CD14-positive monocyte (primary cell): ENCODE measurements at regions not wholly inside any gene's neighbourhood (a gene's known extent, or its start where the extent isn't known, plus 50 kb on each side); places are given as distances from the start of the nearest gene placed in this dataset.

Experiments
- DNase-seq, 3 donors: peaks; one replicate each; pipeline ENCODE4 v3.0.0-alpha.2; 2011 to 2022
- H2AFZ ChIP-seq: 2 replicates; pipeline ENCODE4 v1.6.0; 2012; ENCODE audit warnings: mild to moderate bottlenecking, low read depth, low read length, inconsistent platforms; ENCODE audit not compliant: insufficient read depth, poor library complexity, severe bottlenecking
- H3K27ac ChIP-seq, 2 donors: 1 replicate in 1 of 2; 2 replicates in 1 of 2; pipeline ENCODE4 v1.5.1; 2012 to 2013; ENCODE audit warnings: low read length in 2 of 2, control low read depth in 1 of 2, inconsistent platforms in 1 of 2, low read depth in 1 of 2, mild to moderate bottlenecking in 1 of 2
- H3K27me3 ChIP-seq, 2 donors: one replicate each; pipeline versions ENCODE4 v1.6.0 to v1.6.1; 2011 to 2013; ENCODE audit warnings: low read length in 2 of 2; ENCODE audit not compliant: control insufficient read depth in 2 of 2, insufficient read depth in 2 of 2
- H3K36me3 ChIP-seq, 2 donors: replicated peaks in 1 of 2; 1 replicate in 1 of 2; 2 replicates in 1 of 2; pipeline versions ENCODE4 v1.5.1 to v1.6.1; 2012 to 2013; ENCODE audit warnings: low read length in 2 of 2, control low read depth in 1 of 2, inconsistent platforms in 1 of 2, mild to moderate bottlenecking in 1 of 2; ENCODE audit not compliant: insufficient read depth in 2 of 2, control insufficient read depth in 1 of 2
- H3K4me1 ChIP-seq, 2 donors: 1 replicate in 1 of 2; 2 replicates in 1 of 2; pipeline versions ENCODE4 v1.5.1 to v1.6.1; 2012 to 2013; ENCODE audit warnings: low read length in 2 of 2, control low read depth in 1 of 2, inconsistent platforms in 1 of 2, mild to moderate bottlenecking in 1 of 2, moderate library complexity in 1 of 2; ENCODE audit not compliant: insufficient read depth in 2 of 2, control insufficient read depth in 1 of 2
- H3K4me2 ChIP-seq: replicated peaks from 2 replicates; pipeline ENCODE3; 2012; ENCODE audit warnings: low read length, moderate library complexity, mild to moderate bottlenecking; ENCODE audit not compliant: poor library complexity, severe bottlenecking; ENCODE audit errors: extremely low read depth
- H3K4me3 ChIP-seq, 3 experiments: fragments of 200-600 bp in 1 of 3; sonication (generic) in 1 of 3; replicated peaks in 1 of 3; 1 replicate in 2 of 3; 2 replicates in 1 of 3; pipeline ENCODE4 v1.5.1; 2011 to 2013; ENCODE audit warnings: low read length in 3 of 3, mild to moderate bottlenecking in 3 of 3, control low read depth in 2 of 3, low read depth in 2 of 3, inconsistent platforms in 1 of 3, moderate library complexity in 1 of 3
- H3K79me2 ChIP-seq: 2 replicates; pipeline ENCODE4 v1.6.0; 2012; ENCODE audit warnings: mild to moderate bottlenecking, control low read depth, inconsistent platforms, low read length, moderate library complexity; ENCODE audit not compliant: insufficient read depth
- H3K9ac ChIP-seq: 2 replicates; pipeline ENCODE4 v1.6.0; 2017; ENCODE audit warnings: low read length, mild to moderate bottlenecking; ENCODE audit not compliant: insufficient read depth, poor library complexity, severe bottlenecking
- H3K9me3 ChIP-seq, 2 donors: replicated peaks in 1 of 2; 1 replicate in 1 of 2; 2 replicates in 1 of 2; pipeline versions ENCODE4 v1.5.1 to v1.6.1; 2012 to 2013; ENCODE audit warnings: low read length in 2 of 2, control low read depth in 1 of 2; ENCODE audit not compliant: control insufficient read depth in 1 of 2, insufficient read depth in 1 of 2
- H4K20me1 ChIP-seq: 2 replicates; pipeline ENCODE4 v1.6.0; 2012; ENCODE audit warnings: mild to moderate bottlenecking, low read length, control low read depth, moderate library complexity; ENCODE audit not compliant: insufficient read depth
- H3K27ac Mint-ChIP-seq, 7 donors: one replicate each; pipeline ENCODE4 v1.8.0; 2020; ENCODE audit warnings: mild to moderate bottlenecking in 7 of 7, mixed read lengths in 7 of 7, moderate library complexity in 6 of 7, inconsistent platforms in 2 of 7
- H3K27me3 Mint-ChIP-seq, 3 donors: one replicate each; pipeline ENCODE4 v1.8.0; 2021 to 2022; ENCODE audit warnings: low read depth in 3 of 3, mild to moderate bottlenecking in 3 of 3, mixed read lengths in 3 of 3, moderate library complexity in 3 of 3, inconsistent platforms in 1 of 3
- H3K36me3 Mint-ChIP-seq, 2 donors: one replicate each; pipeline ENCODE4 v1.8.0; 2020; ENCODE audit warnings: mixed read lengths in 2 of 2, inconsistent platforms in 1 of 2, mild to moderate bottlenecking in 1 of 2
- H3K4me1 Mint-ChIP-seq: one replicate; pipeline ENCODE4 v1.8.0; 2020; ENCODE audit warnings: mild to moderate bottlenecking, mixed read lengths
- H3K4me3 Mint-ChIP-seq, 2 donors: one replicate each; pipeline ENCODE4 v1.8.0; 2020; ENCODE audit warnings: mild to moderate bottlenecking in 2 of 2, mixed read lengths in 2 of 2, moderate library complexity in 1 of 2
- H3K9me3 Mint-ChIP-seq, 7 donors: one replicate each; pipeline ENCODE4 v1.8.0; 2020 to 2022; ENCODE audit warnings: mixed read lengths in 7 of 7, mild to moderate bottlenecking in 6 of 7, moderate library complexity in 6 of 7, inconsistent platforms in 2 of 7
- CTCF ChIP-seq: fragments of 200-600 bp; IDR thresholded peaks from one replicate; pipeline ENCODE4 v1.8.0; 2022; ENCODE audit warnings: antibody characterized with exemption, mild to moderate bottlenecking
- WGBS: methylation state at CpG from one replicate; pipeline ENCODE4 v1.1.5; 2013; ENCODE audit warnings: missing lambda C conversion rate; ENCODE audit not compliant: insufficient coverage; 5-methylcytosine and 5-hydroxymethylcytosine counted together
- intact Hi-C, 2 donors: fragments of 100-400 bp; cut with micrococcal nuclease; formaldehyde crosslinking; loops; one replicate each; pipeline versions ENCODE4 v1.15.0 to v1.15.1; 2023

GRCh38 chr17:69640073-69640472 lies 225.6 kb downstream of the MAP2K6 start:
- intact Hi-C loops = no loop called here
- no peaks in the 10 kb centered on the region for H3K4me1 Mint-ChIP-seq
- no peak overlapping the region for H2AFZ ChIP-seq
- H3K27ac ChIP-seq = no peak overlapping the region
- no peak overlapping the region for H3K4me3 ChIP-seq
- H3K27me3 ChIP-seq = no peaks in the 10 kb centered on the region
- WGBS = no CpG with 5 or more reads among the region's 3 CpGs
- no peaks in the 10 kb centered on the region for H3K79me2 ChIP-seq
- no peaks in the 10 kb centered on the region for H3K36me3 Mint-ChIP-seq
- no peak overlapping the region for H3K4me2 ChIP-seq
- no peaks in the 10 kb centered on the region for H3K27me3 Mint-ChIP-seq
- no peak for DNase-seq
- TF ChIP-seq CTCF = no peak
- H3K9me3 Mint-ChIP-seq = no peaks in the 10 kb centered on the region
- no peaks in the 10 kb centered on the region for H3K4me1 ChIP-seq
- no peaks in the 10 kb centered on the region for H3K36me3 ChIP-seq
- no peaks in the 10 kb centered on the region for H3K9me3 ChIP-seq
- H4K20me1 ChIP-seq = no peaks in the 10 kb centered on the region
- no peak overlapping the region for H3K9ac ChIP-seq
- H3K4me3 Mint-ChIP-seq = no peak overlapping the region
- no peak overlapping the region for H3K27ac Mint-ChIP-seq

GRCh38 chr17:69643686-69644085 lies 229.2 kb downstream of the MAP2K6 start:
- Histone ChIP-seq H3K9me3 (no peaks in the 10 kb centered on the region), H3K27ac (no peak overlapping the region), H3K27me3 (no peaks in the 10 kb centered on the region), H3K36me3 (no peaks in the 10 kb centered on the region), H3K4me1 (no peaks in the 10 kb centered on the region), H3K4me2 (no peak overlapping the region), H2AFZ (no peak overlapping the region), H4K20me1 (no peaks in the 10 kb centered on the region), H3K9ac (no peak overlapping the region), H3K4me3 (no peak overlapping the region), H3K79me2 (no peaks in the 10 kb centered on the region)
- intact Hi-C loops = no loop called here
- no peaks in the 10 kb centered on the region for H3K36me3 Mint-ChIP-seq
- WGBS = no CpG with 5 or more reads among the region's 2 CpGs
- no peak overlapping the region for H3K4me3 Mint-ChIP-seq
- no peak for DNase-seq
- H3K9me3 Mint-ChIP-seq = peaks cover 0 to 2% (median 0%) of the 10 kb centered on the region in 7 donors
- TF ChIP-seq CTCF = no peak
- H3K27ac Mint-ChIP-seq = no peak overlapping the region
- H3K4me1 Mint-ChIP-seq = no peaks in the 10 kb centered on the region
- H3K27me3 Mint-ChIP-seq = no peaks in the 10 kb centered on the region
